Gastroesophageal sphincter (tissue), 4 donors: ENCODE measurements at regions not wholly inside any gene's neighbourhood (a gene's known extent, or its start where the extent isn't known, plus 50 kb on each side); places are given as distances from the start of the nearest gene placed in this dataset.
A peak's percentile ranks its signal among the peaks of the same experiment; 100 is the strongest.

ENCODE experiments used
- ATAC-seq: fragments of 150-250 bp; one replicate; pipeline ENCODE4 v1.9.1; 2016; ENCODE audit warnings: mild to moderate bottlenecking, moderate library complexity
- H3K27ac ChIP-seq, 4 donors: fragments of 200-600 bp; sonication (generic) in 3 of 4; 1 replicate in 3 of 4; 2 replicates in 1 of 4; pipeline ENCODE4 v1.5.1; 2016 to 2019
- H3K27me3 ChIP-seq: fragments of 200-600 bp; sonication (generic); one replicate; pipeline ENCODE4 v1.5.1; 2019
- H3K36me3 ChIP-seq, 2 donors: fragments of 200-600 bp; sonication (generic); one replicate each; pipeline ENCODE4 v1.5.1; 2019; ENCODE audit warnings: control low read depth in 1 of 2
- H3K4me1 ChIP-seq, 3 donors: fragments of 200-600 bp; sonication (generic); 1 replicate in 2 of 3; 2 replicates in 1 of 3; pipeline ENCODE4 v1.5.1; 2016 to 2019; ENCODE audit warnings: control low read depth in 2 of 3
- H3K4me3 ChIP-seq, 2 donors: fragments of 200-600 bp; sonication (generic); one replicate each; pipeline ENCODE4 v1.5.1; 2019; ENCODE audit warnings: mild to moderate bottlenecking in 1 of 2, moderate library complexity in 1 of 2
- H3K9me3 ChIP-seq, 3 donors: fragments of 200-600 bp; sonication (generic); one replicate each; pipeline ENCODE4 v1.5.1; 2017 to 2019; ENCODE audit warnings: control low read depth in 2 of 3
- EP300 ChIP-seq: sonication (generic); formaldehyde crosslinking; IDR thresholded peaks from one replicate; pipeline ENCODE4 v1.6.1; 2017; ENCODE audit warnings: antibody characterized with exemption, mild to moderate bottlenecking
- POLR2A ChIP-seq, 2 donors: fragments of 450-650 bp; IDR thresholded peaks; one replicate each; pipeline ENCODE4 v1.6.1; 2017; ENCODE audit warnings: antibody characterized with exemption in 2 of 2, mild to moderate bottlenecking in 2 of 2, moderate library complexity in 1 of 2
- POLR2AphosphoS5 ChIP-seq: sonication (generic); formaldehyde crosslinking; IDR thresholded peaks from one replicate; pipeline ENCODE4 v1.6.1; 2017; ENCODE audit warnings: antibody characterized with exemption
- WGBS, 2 donors: methylation state at CpG; one replicate each; pipeline ENCODE4 v1.1.5; 2018; ENCODE audit warnings: low coverage in 1 of 2; 5-methylcytosine and 5-hydroxymethylcytosine counted together
- TF ChIP-seq, protein P1 (sequence below), 4 experiments: fragments of 200-600 bp in 2 of 4; fragments of 450-650 bp in 2 of 4; sonication (generic) in 1 of 4; IDR thresholded peaks; one replicate each; pipeline ENCODE4 v1.5.1; 2017 to 2019; ENCODE audit warnings: antibody characterized with exemption in 4 of 4, mild to moderate bottlenecking in 2 of 4, moderate library complexity in 2 of 4

DNA sequence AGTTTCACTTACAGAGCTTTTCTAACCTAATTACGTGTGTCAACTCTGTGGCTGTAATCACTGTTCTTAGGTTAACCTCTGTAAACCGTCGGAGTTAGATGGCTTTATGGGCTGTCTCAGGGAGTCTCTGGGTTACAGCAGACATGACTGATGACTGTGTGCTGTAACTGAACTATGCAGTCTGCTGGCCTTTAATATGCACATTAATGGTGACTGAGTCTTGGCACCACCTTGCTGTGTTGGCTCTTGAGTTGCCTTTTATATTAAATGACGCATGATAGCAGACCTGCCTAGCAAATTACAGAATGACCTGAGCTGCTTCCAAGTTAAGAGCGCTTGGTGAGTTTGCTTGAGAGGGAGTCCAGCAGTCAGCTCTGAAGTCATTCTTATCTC lies 90.1 kb downstream of the ACKR3 start:
- Histone ChIP-seq H3K27me3 (peaks cover 5% of the 10 kb centered on the region), H3K9me3 (no peaks in the 10 kb centered on the region), H3K36me3 (no peaks in the 10 kb centered on the region), H3K27ac (peak overlapping the region in 1 of 4 donors; percentile 59), H3K4me3 (no peak overlapping the region), H3K4me1 (peaks cover 0 to 49% (median 22%) of the 10 kb centered on the region in 3 donors)
- peak; percentile 29 for ATAC-seq
- 10 to 17% methylated on average over 2 to 5 of the region's 5 CpGs for WGBS, 2 donors
- no peak for TF ChIP-seq POLR2A (IDR thresholded peaks at IDR 0.05)
- TF ChIP-seq POLR2AphosphoS5 = peak; percentile 73
- TF ChIP-seq EP300 = no peak
- TF ChIP-seq, protein P1, sequence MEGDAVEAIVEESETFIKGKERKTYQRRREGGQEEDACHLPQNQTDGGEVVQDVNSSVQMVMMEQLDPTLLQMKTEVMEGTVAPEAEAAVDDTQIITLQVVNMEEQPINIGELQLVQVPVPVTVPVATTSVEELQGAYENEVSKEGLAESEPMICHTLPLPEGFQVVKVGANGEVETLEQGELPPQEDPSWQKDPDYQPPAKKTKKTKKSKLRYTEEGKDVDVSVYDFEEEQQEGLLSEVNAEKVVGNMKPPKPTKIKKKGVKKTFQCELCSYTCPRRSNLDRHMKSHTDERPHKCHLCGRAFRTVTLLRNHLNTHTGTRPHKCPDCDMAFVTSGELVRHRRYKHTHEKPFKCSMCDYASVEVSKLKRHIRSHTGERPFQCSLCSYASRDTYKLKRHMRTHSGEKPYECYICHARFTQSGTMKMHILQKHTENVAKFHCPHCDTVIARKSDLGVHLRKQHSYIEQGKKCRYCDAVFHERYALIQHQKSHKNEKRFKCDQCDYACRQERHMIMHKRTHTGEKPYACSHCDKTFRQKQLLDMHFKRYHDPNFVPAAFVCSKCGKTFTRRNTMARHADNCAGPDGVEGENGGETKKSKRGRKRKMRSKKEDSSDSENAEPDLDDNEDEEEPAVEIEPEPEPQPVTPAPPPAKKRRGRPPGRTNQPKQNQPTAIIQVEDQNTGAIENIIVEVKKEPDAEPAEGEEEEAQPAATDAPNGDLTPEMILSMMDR (IDR thresholded peaks at IDR 0.05) = no peak

DNA sequence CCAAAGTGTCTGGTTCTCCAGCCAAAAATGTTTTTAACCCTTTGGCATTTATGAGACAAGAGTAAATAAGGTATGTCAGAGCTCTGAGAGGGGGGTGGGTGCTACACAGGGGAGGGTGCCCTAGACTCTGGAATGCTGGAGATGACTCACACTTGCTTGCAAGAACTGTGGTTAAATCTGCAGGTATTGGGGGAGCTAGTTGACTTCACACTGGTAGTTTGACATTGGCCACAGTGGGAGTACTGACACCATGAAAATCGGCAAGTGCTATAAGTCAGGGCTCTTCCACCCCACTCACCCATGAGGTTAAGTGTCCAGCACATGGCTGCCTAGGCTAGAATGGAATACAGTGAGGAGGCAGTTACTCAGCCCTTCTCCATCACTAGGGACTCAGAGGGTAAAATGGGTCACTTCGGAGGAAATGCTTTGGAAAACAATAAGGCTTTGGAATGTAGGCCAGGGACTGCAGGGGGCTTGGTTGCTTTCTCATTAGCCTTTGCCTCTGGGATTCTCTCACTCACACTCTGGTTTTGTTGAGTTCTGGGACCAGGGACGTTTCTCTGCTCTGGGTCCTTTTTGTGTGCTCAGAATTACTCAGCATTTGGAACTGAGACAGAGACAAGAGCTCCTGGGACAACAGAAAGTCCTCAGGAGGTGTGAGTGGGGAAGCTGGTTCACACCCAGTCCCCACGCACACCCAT lies 91.6 kb downstream of the ACKR3 start:
- 14 to 45% methylated on average over 1 to 4 of the region's 4 CpGs for WGBS, 2 donors

DNA sequence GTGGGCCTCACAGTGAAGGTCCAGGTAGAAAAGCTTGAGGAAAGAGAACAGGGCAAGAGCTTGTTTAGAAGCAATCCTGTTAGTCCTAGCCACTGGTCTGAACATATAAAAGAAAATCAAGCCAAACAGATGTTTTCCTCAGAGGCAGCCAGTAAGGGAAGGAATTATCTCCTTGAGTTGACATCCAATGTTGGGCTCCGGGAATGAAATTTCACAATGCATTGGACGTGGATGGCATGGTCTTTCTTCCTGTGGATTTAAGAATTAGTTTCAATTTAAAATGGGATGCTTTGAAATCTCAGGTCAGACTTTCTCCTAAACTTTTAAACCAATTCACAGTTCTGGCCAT lies 92.1 kb downstream of the ACKR3 start:
- no peak overlapping the region for H3K4me3 ChIP-seq
- TF ChIP-seq POLR2A (IDR thresholded peaks at IDR 0.05) = no peak
- TF ChIP-seq POLR2AphosphoS5 = peak; percentile 7
- TF ChIP-seq EP300 = no peak
- TF ChIP-seq, protein P1 (IDR thresholded peaks at IDR 0.05) = no peak

More for the DNA sequence above, 91.6 kb downstream of the ACKR3 start:
- H3K9me3 ChIP-seq = peaks cover 0 to under 1% (median 0%) of the 10 kb centered on the region in 3 donors
- ATAC-seq = no peak
- no peak overlapping the region for H3K4me3 ChIP-seq
- peaks cover 0 to 49% (median 22%) of the 10 kb centered on the region in 3 donors for H3K4me1 ChIP-seq
- H3K36me3 ChIP-seq = no peaks in the 10 kb centered on the region
- no peak for TF ChIP-seq POLR2AphosphoS5
- no peak for TF ChIP-seq POLR2A (IDR thresholded peaks at IDR 0.05)
- no peak for TF ChIP-seq EP300
- TF ChIP-seq, protein P1 (IDR thresholded peaks at IDR 0.05) = no peak
- peak overlapping the region in 3 of 4 donors; percentile 66 to 81 (median 73) for H3K27ac ChIP-seq
- H3K27me3 ChIP-seq = peaks cover 5% of the 10 kb centered on the region

GRCh38 chr2:236662231-236663185 lies 92.9 kb downstream of the ACKR3 start:
- TF ChIP-seq POLR2AphosphoS5 = peak; percentile 27
- no peak for TF ChIP-seq EP300
- ATAC-seq = peak; percentile 22
- Histone ChIP-seq H3K27me3 (no peaks in the 10 kb centered on the region), H3K9me3 (peaks cover 0 to 9% (median 0%) of the 10 kb centered on the region in 3 donors), H3K4me1 (peaks cover 0 to 49% (median 22%) of the 10 kb centered on the region in 3 donors), H3K36me3 (no peaks in the 10 kb centered on the region), H3K4me3 (no peak overlapping the region), H3K27ac (peak overlapping the region; percentile 14 to 81 (median 70))
- WGBS, 2 donors = 64 to 68% methylated on average over 3 to 10 of the region's 11 CpGs

More for the DNA sequence above, 92.1 kb downstream of the ACKR3 start:
- Histone ChIP-seq H3K9me3 (peaks cover 0 to 6% (median 0%) of the 10 kb centered on the region in 3 donors), H3K27me3 (peaks cover 2% of the 10 kb centered on the region), H3K4me1 (peaks cover 0 to 49% (median 22%) of the 10 kb centered on the region in 3 donors), H3K27ac (peak overlapping the region; percentile 14 to 81 (median 70)), H3K36me3 (no peaks in the 10 kb centered on the region)
- WGBS, 2 donors = 39 to 67% methylated on average over 2 of the region's 2 CpGs
- peak; percentile 60 for ATAC-seq

GRCh38 chr2:236663287-236664101 lies 93.9 kb downstream of the ACKR3 start:
- 18 to 19% methylated on average over 15 of the region's 17 CpGs for WGBS, 2 donors
- no peaks in the 10 kb centered on the region for H3K27me3 ChIP-seq
- H3K36me3 ChIP-seq = no peaks in the 10 kb centered on the region
- H3K9me3 ChIP-seq = peaks cover 0 to 9% (median 0%) of the 10 kb centered on the region in 3 donors
- TF ChIP-seq POLR2AphosphoS5 = peak; percentile 56
- TF ChIP-seq POLR2A (IDR thresholded peaks at IDR 0.05) = no peak
- peak overlapping the region in 3 of 4 donors; percentile 66 to 81 (median 73) for H3K27ac ChIP-seq
- H3K4me1 ChIP-seq = peaks cover 0 to 49% (median 22%) of the 10 kb centered on the region in 3 donors
- H3K4me3 ChIP-seq = no peak overlapping the region
- ATAC-seq = peak; percentile 65
